ENCODE measurements at regions not wholly inside any gene's neighbourhood (a gene's known extent, or its start where the extent isn't known, plus 50 kb on each side); places are given as distances from the start of the nearest gene placed in this dataset.
"Not testable (repeated sequence)": the region's sequence is repeated elsewhere in the genome, so short reads cannot be mapped to it uniquely, and the experiment has no call there.

- WGBS, 2 donors = 92 to 96% methylated on average over 3 of the region's 3 CpGs
These were observed 241.3 kb upstream of the FOXP2 start for GRCh38 chr7:114173170-114173890.

GRCh38 chr7:114169389-114169788, 245.2 kb upstream of the FOXP2 start:
- DNase-seq; H3K27ac ChIP-seq; H3K9me3 ChIP-seq; H3K27me3 ChIP-seq; intact Hi-C loops (cut with DNase I); H3K4me1 ChIP-seq; H3K36me3 ChIP-seq; H3K4me3 ChIP-seq (replicated peaks in 1 of 3): not testable (repeated sequence)
- WGBS, 2 donors = 80 to 97% methylated on average over 2 of the region's 2 CpGs

More at GRCh38 chr7:114173170-114173890, 241.3 kb upstream of the FOXP2 start:
- no peak for TF ChIP-seq CTCF (IDR thresholded peaks at IDR 0.05)
- no peak for TF ChIP-seq POLR2A (IDR thresholded peaks at IDR 0.05)
- Histone ChIP-seq H3K4me1 (no peaks in the 10 kb centered on the region), H3K27ac (no peak overlapping the region), H3K9me3 (no peaks in the 10 kb centered on the region), H3K4me3 (replicated peaks in 1 of 3) (no peak overlapping the region), H3K36me3 (no peaks in the 10 kb centered on the region), H3K27me3 (no peaks in the 10 kb centered on the region)
- DNase-seq = no peak
- intact Hi-C loops (cut with DNase I) = no loop called here

- H3K4me1 ChIP-seq = no peaks in the 10 kb centered on the region
- TF ChIP-seq POLR2A (IDR thresholded peaks at IDR 0.05) (no peak), CTCF (IDR thresholded peaks at IDR 0.05) (no peak)
- H3K36me3 ChIP-seq = no peaks in the 10 kb centered on the region
- no peaks in the 10 kb centered on the region for H3K9me3 ChIP-seq
- 91 to 93% methylated on average over 2 of the region's 2 CpGs for whole genome bisulfite sequencing, 2 donors
- H3K27me3 ChIP-seq = no peaks in the 10 kb centered on the region
- no peak for DNase-seq
- intact Hi-C loops (cut with DNase I) = no loop called here
- no peak overlapping the region for H3K4me3 ChIP-seq (replicated peaks in 1 of 3)
- no peak overlapping the region for H3K27ac ChIP-seq
These were observed 242.1 kb upstream of the PPP1R3A start for GRCh38 chr7:114160925-114161324.

GRCh38 chr7:114158854-114159253, 240.0 kb upstream of the PPP1R3A start:
- H3K4me3 ChIP-seq (replicated peaks in 1 of 3) = no peak overlapping the region

GRCh38 chr7:114158275-114158674, 239.5 kb upstream of the PPP1R3A start:
- intact Hi-C loops (cut with DNase I) = no loop called here
- WGBS, 2 donors = 91 to 94% methylated on average over 3 of the region's 3 CpGs
- Histone ChIP-seq H3K27me3 (no peaks in the 10 kb centered on the region), H3K9me3 (no peaks in the 10 kb centered on the region), H3K4me1 (no peaks in the 10 kb centered on the region), H3K4me3 (replicated peaks in 1 of 3) (no peak overlapping the region), H3K36me3 (no peaks in the 10 kb centered on the region), H3K27ac (no peak overlapping the region)
- no peak for DNase-seq
- no peak for TF ChIP-seq CTCF (IDR thresholded peaks at IDR 0.05)
- TF ChIP-seq POLR2A (IDR thresholded peaks at IDR 0.05) = no peak

More at GRCh38 chr7:114158854-114159253, 240.0 kb upstream of the PPP1R3A start:
- no peak for TF ChIP-seq POLR2A (IDR thresholded peaks at IDR 0.05)
- no peak for TF ChIP-seq CTCF (IDR thresholded peaks at IDR 0.05)
- Histone ChIP-seq H3K9me3 (no peaks in the 10 kb centered on the region), H3K27me3 (no peaks in the 10 kb centered on the region), H3K4me1 (no peaks in the 10 kb centered on the region), H3K27ac (no peak overlapping the region), H3K36me3 (no peaks in the 10 kb centered on the region)
- WGBS, 2 donors = 92% methylated on average over 1 of the region's 1 CpG
- intact Hi-C loops (cut with DNase I) = no loop called here
- DNase-seq = no peak
